ENCODE measurements at regions not wholly inside any gene's neighbourhood (a gene's known extent, or its start where the extent isn't known, plus 50 kb on each side); places are given as distances from the start of the nearest gene placed in this dataset.
"Not testable (repeated sequence)": the region's sequence is repeated elsewhere in the genome, so short reads cannot be mapped to it uniquely, and the experiment has no call there.

DNA sequence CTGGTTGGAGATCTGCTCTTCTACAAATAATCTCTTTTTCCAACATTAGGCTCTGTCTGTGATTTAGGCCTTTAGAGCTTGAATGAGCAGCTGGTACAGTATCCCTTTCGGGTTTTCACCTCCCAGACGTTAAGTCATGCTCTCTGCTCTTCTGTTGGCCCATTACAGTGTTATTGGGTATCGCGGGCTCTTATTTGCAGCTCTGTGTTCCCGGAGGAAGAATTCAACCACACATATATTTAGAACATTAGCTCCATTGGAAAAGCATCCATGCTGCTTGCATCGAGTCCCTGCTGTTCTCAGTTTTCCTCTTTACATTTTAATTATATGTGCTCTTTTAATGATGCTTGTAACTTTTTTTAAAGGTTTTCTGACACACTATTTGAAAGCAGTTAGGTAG, 278.0 kb upstream of the ADCY2 start:
- Histone ChIP-seq H3K27me3 (ENCODE audit: control insufficient read depth, insufficient read depth, low read length) (no peaks in the 10 kb centered on the region), H3K9me3 (ENCODE audit: control insufficient read depth, insufficient read depth, low read length) (peaks cover 19% of the 10 kb centered on the region; the same call in 1 of the 2 replicates), H3K27ac (ENCODE audit: low read depth, low read length) (no peak overlapping the region), H3K4me3 (ENCODE audit: low read depth, low read length) (no peak overlapping the region)
- POLR2A ChIA-PET, result no interaction called here
- TF ChIP-seq, protein P1, sequence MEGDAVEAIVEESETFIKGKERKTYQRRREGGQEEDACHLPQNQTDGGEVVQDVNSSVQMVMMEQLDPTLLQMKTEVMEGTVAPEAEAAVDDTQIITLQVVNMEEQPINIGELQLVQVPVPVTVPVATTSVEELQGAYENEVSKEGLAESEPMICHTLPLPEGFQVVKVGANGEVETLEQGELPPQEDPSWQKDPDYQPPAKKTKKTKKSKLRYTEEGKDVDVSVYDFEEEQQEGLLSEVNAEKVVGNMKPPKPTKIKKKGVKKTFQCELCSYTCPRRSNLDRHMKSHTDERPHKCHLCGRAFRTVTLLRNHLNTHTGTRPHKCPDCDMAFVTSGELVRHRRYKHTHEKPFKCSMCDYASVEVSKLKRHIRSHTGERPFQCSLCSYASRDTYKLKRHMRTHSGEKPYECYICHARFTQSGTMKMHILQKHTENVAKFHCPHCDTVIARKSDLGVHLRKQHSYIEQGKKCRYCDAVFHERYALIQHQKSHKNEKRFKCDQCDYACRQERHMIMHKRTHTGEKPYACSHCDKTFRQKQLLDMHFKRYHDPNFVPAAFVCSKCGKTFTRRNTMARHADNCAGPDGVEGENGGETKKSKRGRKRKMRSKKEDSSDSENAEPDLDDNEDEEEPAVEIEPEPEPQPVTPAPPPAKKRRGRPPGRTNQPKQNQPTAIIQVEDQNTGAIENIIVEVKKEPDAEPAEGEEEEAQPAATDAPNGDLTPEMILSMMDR (IDR thresholded peaks at IDR 0.05; ENCODE audit: low read depth, low read length), result no peak
- CTCF ChIA-PET, result no interaction called here
- no peak for DNase-seq (ENCODE audit: low read depth, low spot score)

DNA sequence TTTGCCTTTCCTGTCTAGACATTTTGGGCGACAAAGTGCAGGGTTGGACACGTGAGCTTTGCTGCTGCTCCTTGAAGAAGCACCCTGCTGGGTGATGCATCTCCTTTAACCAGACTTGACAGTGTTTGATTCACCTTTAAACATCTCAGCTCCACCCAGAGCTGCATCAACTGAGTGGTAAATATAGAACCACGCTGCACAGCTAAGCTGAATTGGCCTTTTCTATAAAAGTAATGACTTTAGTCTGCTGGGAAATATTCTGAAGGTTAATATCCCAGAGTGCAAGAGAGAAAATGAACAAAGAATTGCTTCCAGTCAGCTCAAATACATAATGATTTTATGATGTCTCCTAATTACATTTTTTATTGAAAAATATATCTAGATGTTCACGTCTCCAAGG, 264.3 kb upstream of the ADCY2 start:
- CTCF ChIA-PET, result no interaction called here
- Histone ChIP-seq H3K4me3 (ENCODE audit: low read depth, low read length) (no peak overlapping the region), H3K27ac (ENCODE audit: low read depth, low read length) (no peak overlapping the region), H3K27me3 (ENCODE audit: control insufficient read depth, insufficient read depth, low read length) (no peaks in the 10 kb centered on the region), H3K9me3 (ENCODE audit: control insufficient read depth, insufficient read depth, low read length) (peaks cover 5% of the 10 kb centered on the region; the same call in 1 of the 2 replicates)
- no peak for DNase-seq (ENCODE audit: low read depth, low spot score)
- POLR2A ChIA-PET, result no interaction called here
- TF ChIP-seq, protein P1 (IDR thresholded peaks at IDR 0.05; ENCODE audit: low read depth, low read length), result no peak

DNA sequence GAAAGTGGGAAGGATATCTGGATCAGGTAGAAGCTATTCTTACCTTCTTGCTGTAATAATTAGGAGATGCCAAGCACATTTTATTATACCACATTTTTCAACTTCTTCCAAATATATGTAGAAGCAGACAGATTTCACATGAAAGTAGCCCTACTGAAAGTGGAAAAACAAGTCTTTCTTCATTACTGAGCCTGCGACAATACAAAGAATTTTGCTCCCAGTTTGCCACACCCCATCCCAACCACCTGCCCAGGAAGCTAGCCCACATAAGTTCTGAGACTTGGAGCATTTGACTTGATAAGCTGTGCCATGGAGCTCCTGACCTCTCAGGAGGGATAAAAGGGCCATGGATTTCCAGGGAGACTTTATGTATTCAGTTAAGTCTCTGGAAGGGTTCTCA, 249.1 kb upstream of the ADCY2 start:
- ChIA-PET CTCF (no interaction called here), POLR2A (no interaction called here)
- TF ChIP-seq, protein P1 (IDR thresholded peaks at IDR 0.05; ENCODE audit: low read depth, low read length), result no peak
- no peaks in the 10 kb centered on the region for H3K27me3 ChIP-seq (ENCODE audit: control insufficient read depth, insufficient read depth, low read length)
- no peak overlapping the region for H3K27ac ChIP-seq (ENCODE audit: low read depth, low read length)
- H3K9me3 ChIP-seq (ENCODE audit: control insufficient read depth, insufficient read depth, low read length), result peaks cover 23% of the 10 kb centered on the region
- H3K4me3 ChIP-seq (ENCODE audit: low read depth, low read length), result no peak overlapping the region
- no peak for DNase-seq (ENCODE audit: low read depth, low spot score)

DNA sequence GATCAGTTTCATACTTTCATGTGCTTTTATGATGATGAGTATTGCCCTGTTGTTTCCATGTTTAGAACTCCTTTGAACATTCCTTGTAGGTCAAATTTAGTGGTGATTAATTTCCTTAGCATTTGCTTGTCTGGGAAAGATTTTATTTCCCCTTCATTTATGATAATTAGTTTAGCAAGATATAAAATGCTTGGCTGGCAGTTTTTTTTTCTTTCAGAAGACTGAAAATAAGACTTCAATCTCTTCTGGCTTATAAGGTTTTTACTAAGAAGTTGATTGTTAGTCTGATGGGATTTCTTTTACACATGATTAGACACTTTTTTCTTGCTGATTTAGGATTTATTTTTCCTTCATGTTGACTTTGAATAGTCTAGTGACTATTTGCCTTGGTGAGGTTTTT, 238.9 kb upstream of the ADCY2 start:
- CTCF ChIA-PET, result no interaction called here
- H3K27ac ChIP-seq (ENCODE audit: low read depth, low read length), result no peak overlapping the region
- no peak overlapping the region for H3K4me3 ChIP-seq (ENCODE audit: low read depth, low read length)
- no peaks in the 10 kb centered on the region for H3K27me3 ChIP-seq (ENCODE audit: control insufficient read depth, insufficient read depth, low read length)
- TF ChIP-seq, protein P1 (IDR thresholded peaks at IDR 0.05; ENCODE audit: low read depth, low read length), result no peak
- POLR2A ChIA-PET, result no interaction called here
- DNase-seq (ENCODE audit: low read depth, low spot score), result no peak
- H3K9me3 ChIP-seq (ENCODE audit: control insufficient read depth, insufficient read depth, low read length), result peaks cover 3% of the 10 kb centered on the region; the same call in 1 of the 2 replicates

DNA sequence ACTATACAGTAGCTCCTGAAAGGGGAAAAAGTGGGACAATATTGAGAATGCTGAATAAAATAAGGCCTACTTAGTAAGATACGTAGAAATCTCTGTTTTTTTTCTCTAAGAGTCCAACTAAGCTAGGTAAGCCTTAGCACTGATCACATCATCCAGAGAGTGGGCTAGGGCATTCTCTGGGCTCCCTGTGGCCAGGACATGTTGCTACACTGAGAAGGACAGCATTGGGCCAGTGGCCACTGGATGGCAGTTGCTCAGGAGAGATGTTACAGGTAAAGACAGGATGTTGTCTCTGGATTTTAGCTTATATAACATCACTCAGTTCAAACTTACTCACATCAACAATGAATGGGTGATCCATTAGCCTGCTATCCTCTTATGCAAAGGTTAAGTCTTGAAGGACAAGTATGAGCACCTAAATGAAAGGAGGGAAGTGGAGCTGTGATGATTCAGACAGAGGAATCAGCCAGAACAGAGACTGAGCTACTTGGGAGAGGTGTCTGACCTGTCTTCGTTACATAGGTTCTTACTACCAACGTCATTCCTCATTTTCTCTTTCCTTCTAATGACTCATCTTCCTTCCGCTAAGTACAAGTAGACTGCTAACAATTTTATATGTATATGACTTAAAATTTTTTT, 226.6 kb upstream of the ADCY2 start:
- Histone ChIP-seq H3K27ac (ENCODE audit: low read depth, low read length) (no peak overlapping the region), H3K9me3 (ENCODE audit: control insufficient read depth, insufficient read depth, low read length) (peaks cover 7% of the 10 kb centered on the region), H3K4me3 (ENCODE audit: low read depth, low read length) (no peak overlapping the region), H3K27me3 (ENCODE audit: control insufficient read depth, insufficient read depth, low read length) (no peaks in the 10 kb centered on the region)
- DNase-seq (ENCODE audit: low read depth, low spot score), result no peak
- TF ChIP-seq, protein P1 (IDR thresholded peaks at IDR 0.05; ENCODE audit: low read depth, low read length), result no peak
- CTCF ChIA-PET, result interaction anchor here (0.6 kb wide), 1 partner anchor 403 kb away, joined by 3 read pairs; no protein-coding TSS in a partner anchor
- POLR2A ChIA-PET, result no interaction called here

DNA sequence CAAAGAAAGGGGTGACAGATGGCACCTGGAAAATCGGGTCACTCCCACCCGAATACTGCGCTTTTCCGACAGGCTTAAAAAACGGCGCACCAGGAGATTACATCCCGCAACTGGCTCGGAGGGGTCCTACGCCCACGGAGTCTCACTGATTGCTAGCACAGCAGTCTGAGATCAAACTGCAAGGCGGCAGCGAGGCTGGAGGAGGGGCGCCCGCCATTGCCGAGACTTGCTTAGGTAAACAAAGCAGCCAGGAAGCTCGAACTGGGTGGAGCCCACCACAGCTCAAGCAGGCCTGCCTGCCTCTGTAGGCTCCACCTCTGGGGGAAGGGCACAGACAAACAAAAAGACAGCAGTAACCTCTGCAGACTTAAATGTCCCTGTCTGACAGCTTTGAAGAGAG, 225.2 kb upstream of the ADCY2 start:
- POLR2A ChIA-PET; H3K4me3 ChIP-seq (ENCODE audit: low read depth, low read length); DNase-seq (ENCODE audit: low read depth, low spot score); CTCF ChIA-PET; H3K9me3 ChIP-seq (ENCODE audit: control insufficient read depth, insufficient read depth, low read length); H3K27me3 ChIP-seq (ENCODE audit: control insufficient read depth, insufficient read depth, low read length); H3K27ac ChIP-seq (ENCODE audit: low read depth, low read length): not testable (repeated sequence)

Measured in AG04450 (cell line).